ENCODE measurements at regions not wholly inside any gene's neighbourhood (a gene's known extent, or its start where the extent isn't known, plus 50 kb on each side); places are given as distances from the start of the nearest gene placed in this dataset.

DNA sequence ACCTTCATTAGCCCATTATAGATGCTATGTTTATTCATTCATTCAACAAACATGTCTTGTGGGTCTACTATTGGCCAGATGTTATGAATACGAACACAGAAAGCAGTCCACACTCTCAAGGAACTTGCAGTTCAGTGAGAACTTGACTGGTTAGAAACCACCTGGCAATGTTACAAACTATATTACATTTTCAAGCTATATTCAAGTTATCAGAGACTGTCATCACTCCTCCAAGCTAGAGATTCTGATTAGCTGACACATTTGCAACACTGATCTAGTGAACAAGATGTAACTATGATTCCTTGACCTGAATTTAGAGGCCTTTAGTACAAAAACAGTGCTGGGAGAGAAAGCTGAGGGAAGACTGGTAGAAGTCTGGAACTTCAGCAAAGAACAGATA is 170.7 kb upstream of the EEA1 start:
- Histone ChIP-seq H3K36me3 (ENCODE audit: control insufficient read depth in 2 of 2, insufficient read depth in 1 of 2, low read length in 2 of 2) (no peaks in the 10 kb centered on the region), H3K27ac (ENCODE audit: extremely low read depth, low read depth, low read length) (no peak overlapping the region), H3K4me1 (ENCODE audit: control insufficient read depth, insufficient read depth, low read length) (no peaks in the 10 kb centered on the region), H3K4me3 (ENCODE audit: low read depth, low read length) (no peak overlapping the region), H3K9me3 (ENCODE audit: control insufficient read depth, insufficient read depth, low read depth, low read length) (no peaks in the 10 kb centered on the region)
- CTCF ChIA-PET, result interaction anchor here (0.6 to 3.7 kb wide), 3 partner anchors 60 to 335 kb away, joined by 3 to 16 read pairs (median 7); no protein-coding TSS in a partner anchor
- POLR2A ChIA-PET, result no interaction called here
- TF ChIP-seq ZNF140 (tag by site-specific recombination; IDR thresholded peaks at IDR 0.05) (no peak), ZNF521 (tag by site-specific recombination; IDR thresholded peaks at IDR 0.05) (no peak), ZEB2 (tag by site-specific recombination; IDR thresholded peaks at IDR 0.05) (no peak), OVOL3 (tag by site-specific recombination; IDR thresholded peaks at IDR 0.05) (no peak), ZBTB21 (tag by site-specific recombination; IDR thresholded peaks at IDR 0.05) (no peak), ZFP37 (tag by site-specific recombination; IDR thresholded peaks at IDR 0.05) (no peak)
- TF ChIP-seq, protein P1, sequence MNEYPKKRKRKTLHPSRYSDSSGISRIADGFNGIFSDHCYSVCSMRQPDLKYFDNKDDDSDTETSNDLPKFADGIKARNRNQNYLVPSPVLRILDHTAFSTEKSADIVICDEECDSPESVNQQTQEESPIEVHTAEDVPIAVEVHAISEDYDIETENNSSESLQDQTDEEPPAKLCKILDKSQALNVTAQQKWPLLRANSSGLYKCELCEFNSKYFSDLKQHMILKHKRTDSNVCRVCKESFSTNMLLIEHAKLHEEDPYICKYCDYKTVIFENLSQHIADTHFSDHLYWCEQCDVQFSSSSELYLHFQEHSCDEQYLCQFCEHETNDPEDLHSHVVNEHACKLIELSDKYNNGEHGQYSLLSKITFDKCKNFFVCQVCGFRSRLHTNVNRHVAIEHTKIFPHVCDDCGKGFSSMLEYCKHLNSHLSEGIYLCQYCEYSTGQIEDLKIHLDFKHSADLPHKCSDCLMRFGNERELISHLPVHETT (tag by site-specific recombination; IDR thresholded peaks at IDR 0.05), result no peak
- TF ChIP-seq, protein P2, sequence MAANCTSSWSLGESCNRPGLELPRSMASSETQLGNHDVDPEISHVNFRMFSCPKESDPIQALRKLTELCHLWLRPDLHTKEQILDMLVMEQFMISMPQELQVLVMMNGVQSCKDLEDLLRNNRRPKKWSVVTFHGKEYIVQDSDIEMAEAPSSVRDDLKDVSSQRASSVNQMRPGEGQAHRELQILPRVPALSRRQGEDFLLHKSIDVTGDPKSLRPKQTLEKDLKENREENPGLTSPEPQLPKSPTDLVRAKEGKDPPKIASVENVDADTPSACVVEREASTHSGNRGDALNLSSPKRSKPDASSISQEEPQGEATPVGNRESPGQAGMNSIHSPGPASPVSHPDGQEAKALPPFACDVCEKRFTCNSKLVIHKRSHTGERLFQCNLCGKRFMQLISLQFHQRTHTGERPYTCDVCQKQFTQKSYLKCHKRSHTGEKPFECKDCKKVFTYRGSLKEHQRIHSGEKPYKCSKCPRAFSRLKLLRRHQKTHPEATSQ (tag by site-specific recombination; IDR thresholded peaks at IDR 0.05), result no peak
- TF ChIP-seq, protein P3, sequence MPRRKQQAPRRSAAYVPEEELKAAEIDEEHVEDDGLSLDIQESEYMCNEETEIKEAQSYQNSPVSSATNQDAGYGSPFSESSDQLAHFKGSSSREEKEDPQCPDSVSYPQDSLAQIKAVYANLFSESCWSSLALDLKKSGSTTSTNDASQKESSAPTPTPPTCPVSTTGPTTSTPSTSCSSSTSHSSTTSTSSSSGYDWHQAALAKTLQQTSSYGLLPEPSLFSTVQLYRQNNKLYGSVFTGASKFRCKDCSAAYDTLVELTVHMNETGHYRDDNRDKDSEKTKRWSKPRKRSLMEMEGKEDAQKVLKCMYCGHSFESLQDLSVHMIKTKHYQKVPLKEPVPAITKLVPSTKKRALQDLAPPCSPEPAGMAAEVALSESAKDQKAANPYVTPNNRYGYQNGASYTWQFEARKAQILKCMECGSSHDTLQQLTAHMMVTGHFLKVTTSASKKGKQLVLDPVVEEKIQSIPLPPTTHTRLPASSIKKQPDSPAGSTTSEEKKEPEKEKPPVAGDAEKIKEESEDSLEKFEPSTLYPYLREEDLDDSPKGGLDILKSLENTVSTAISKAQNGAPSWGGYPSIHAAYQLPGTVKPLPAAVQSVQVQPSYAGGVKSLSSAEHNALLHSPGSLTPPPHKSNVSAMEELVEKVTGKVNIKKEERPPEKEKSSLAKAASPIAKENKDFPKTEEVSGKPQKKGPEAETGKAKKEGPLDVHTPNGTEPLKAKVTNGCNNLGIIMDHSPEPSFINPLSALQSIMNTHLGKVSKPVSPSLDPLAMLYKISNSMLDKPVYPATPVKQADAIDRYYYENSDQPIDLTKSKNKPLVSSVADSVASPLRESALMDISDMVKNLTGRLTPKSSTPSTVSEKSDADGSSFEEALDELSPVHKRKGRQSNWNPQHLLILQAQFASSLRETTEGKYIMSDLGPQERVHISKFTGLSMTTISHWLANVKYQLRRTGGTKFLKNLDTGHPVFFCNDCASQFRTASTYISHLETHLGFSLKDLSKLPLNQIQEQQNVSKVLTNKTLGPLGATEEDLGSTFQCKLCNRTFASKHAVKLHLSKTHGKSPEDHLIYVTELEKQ (tag by site-specific recombination; IDR thresholded peaks at IDR 0.05; ENCODE audit: borderline replicate concordance), result no peak
- TF ChIP-seq, protein P4, sequence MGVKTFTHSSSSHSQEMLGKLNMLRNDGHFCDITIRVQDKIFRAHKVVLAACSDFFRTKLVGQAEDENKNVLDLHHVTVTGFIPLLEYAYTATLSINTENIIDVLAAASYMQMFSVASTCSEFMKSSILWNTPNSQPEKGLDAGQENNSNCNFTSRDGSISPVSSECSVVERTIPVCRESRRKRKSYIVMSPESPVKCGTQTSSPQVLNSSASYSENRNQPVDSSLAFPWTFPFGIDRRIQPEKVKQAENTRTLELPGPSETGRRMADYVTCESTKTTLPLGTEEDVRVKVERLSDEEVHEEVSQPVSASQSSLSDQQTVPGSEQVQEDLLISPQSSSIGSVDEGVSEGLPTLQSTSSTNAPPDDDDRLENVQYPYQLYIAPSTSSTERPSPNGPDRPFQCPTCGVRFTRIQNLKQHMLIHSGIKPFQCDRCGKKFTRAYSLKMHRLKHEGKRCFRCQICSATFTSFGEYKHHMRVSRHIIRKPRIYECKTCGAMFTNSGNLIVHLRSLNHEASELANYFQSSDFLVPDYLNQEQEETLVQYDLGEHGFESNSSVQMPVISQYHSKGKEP (tag by site-specific recombination; IDR thresholded peaks at IDR 0.05), result no peak

DNA sequence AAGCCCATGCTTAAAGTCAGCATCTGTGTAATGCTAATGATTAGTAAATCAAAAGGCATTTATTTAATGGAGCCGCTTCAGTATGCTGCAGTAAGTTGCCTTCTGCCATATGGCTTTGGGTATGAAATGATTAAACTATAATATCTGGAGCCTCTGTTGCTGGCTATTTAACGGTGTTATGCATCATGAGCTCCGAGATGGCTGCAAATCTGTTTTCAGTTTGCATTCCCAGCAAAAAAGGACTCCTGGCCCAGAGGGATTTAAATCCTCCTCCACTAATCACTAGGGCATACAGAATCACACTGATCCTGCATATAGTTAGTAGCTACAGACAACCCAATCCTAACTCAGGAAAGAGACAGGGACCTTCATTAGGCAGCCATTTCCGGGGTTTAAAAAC is 171.5 kb upstream of the EEA1 start:
- POLR2A ChIA-PET, result no interaction called here
- TF ChIP-seq ZNF223 (tag by site-specific recombination; IDR thresholded peaks at IDR 0.05) (no peak), ZNF610 (tag by site-specific recombination; IDR thresholded peaks at IDR 0.05; ENCODE audit: borderline replicate concordance) (no peak), ZNF184 (tag by site-specific recombination; IDR thresholded peaks at IDR 0.05) (no peak), ZNF214 (tag by site-specific recombination; IDR thresholded peaks at IDR 0.05; ENCODE audit: borderline replicate concordance) (no peak), ZNF837 (tag by site-specific recombination; IDR thresholded peaks at IDR 0.05) (no peak), ZNF777 (tag by site-specific recombination; IDR thresholded peaks at IDR 0.05; ENCODE audit: borderline replicate concordance) (no peak), ZFP41 (tag by site-specific recombination; IDR thresholded peaks at IDR 0.05; ENCODE audit: borderline replicate concordance) (no peak)
- TF ChIP-seq, protein P5, sequence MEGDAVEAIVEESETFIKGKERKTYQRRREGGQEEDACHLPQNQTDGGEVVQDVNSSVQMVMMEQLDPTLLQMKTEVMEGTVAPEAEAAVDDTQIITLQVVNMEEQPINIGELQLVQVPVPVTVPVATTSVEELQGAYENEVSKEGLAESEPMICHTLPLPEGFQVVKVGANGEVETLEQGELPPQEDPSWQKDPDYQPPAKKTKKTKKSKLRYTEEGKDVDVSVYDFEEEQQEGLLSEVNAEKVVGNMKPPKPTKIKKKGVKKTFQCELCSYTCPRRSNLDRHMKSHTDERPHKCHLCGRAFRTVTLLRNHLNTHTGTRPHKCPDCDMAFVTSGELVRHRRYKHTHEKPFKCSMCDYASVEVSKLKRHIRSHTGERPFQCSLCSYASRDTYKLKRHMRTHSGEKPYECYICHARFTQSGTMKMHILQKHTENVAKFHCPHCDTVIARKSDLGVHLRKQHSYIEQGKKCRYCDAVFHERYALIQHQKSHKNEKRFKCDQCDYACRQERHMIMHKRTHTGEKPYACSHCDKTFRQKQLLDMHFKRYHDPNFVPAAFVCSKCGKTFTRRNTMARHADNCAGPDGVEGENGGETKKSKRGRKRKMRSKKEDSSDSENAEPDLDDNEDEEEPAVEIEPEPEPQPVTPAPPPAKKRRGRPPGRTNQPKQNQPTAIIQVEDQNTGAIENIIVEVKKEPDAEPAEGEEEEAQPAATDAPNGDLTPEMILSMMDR (tag by site-specific recombination; IDR thresholded peaks at IDR 0.05), result no peak
- TF ChIP-seq, protein P6, sequence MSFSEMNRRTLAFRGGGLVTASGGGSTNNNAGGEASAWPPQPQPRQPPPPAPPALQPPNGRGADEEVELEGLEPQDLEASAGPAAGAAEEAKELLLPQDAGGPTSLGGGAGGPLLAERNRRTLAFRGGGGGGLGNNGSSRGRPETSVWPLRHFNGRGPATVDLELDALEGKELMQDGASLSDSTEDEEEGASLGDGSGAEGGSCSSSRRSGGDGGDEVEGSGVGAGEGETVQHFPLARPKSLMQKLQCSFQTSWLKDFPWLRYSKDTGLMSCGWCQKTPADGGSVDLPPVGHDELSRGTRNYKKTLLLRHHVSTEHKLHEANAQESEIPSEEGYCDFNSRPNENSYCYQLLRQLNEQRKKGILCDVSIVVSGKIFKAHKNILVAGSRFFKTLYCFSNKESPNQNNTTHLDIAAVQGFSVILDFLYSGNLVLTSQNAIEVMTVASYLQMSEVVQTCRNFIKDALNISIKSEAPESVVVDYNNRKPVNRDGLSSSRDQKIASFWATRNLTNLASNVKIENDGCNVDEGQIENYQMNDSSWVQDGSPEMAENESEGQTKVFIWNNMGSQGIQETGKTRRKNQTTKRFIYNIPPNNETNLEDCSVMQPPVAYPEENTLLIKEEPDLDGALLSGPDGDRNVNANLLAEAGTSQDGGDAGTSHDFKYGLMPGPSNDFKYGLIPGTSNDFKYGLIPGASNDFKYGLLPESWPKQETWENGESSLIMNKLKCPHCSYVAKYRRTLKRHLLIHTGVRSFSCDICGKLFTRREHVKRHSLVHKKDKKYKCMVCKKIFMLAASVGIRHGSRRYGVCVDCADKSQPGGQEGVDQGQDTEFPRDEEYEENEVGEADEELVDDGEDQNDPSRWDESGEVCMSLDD (tag by site-specific recombination; IDR thresholded peaks at IDR 0.05), result no peak
- CTCF ChIA-PET, result interaction anchor here (3.7 kb wide), 1 partner anchor 297 kb away, joined by 16 read pairs; no protein-coding TSS in a partner anchor
- no peaks in the 10 kb centered on the region for H3K36me3 ChIP-seq (ENCODE audit: control insufficient read depth in 2 of 2, insufficient read depth in 1 of 2, low read length in 2 of 2)
- H3K4me3 ChIP-seq (ENCODE audit: low read depth, low read length), result no peak overlapping the region
- no peaks in the 10 kb centered on the region for H3K9me3 ChIP-seq (ENCODE audit: control insufficient read depth, insufficient read depth, low read depth, low read length)
- H3K4me1 ChIP-seq (ENCODE audit: control insufficient read depth, insufficient read depth, low read length), result no peaks in the 10 kb centered on the region
- H3K27ac ChIP-seq (ENCODE audit: extremely low read depth, low read depth, low read length), result no peak overlapping the region

Measured in HEK293 (cell line).